Motor neuron (in vitro differentiated cells): ENCODE measurements at regions not wholly inside any gene's neighbourhood (a gene's known extent, or its start where the extent isn't known, plus 50 kb on each side); places are given as distances from the start of the nearest gene placed in this dataset.

Source experiments
- ATAC-seq, 8 experiments: fragments of 200-7000 bp; cut with Tn5 transposase; replicated peaks in 6 of 8; 2 replicates each; pipeline ENCODE4 v1.8.0; 2021; ENCODE audit warnings: mild to moderate bottlenecking in 8 of 8, moderate library complexity in 8 of 8
- H3K27ac ChIP-seq, 2 donors: fragments of 250-450 bp; sonication (Bioruptor Pico); 2 replicates each; pipeline ENCODE4 v1.9.0; 2021; ENCODE audit warnings: antibody characterized with exemption in 2 of 2, mild to moderate bottlenecking in 2 of 2, moderate library complexity in 1 of 2
- H3K4me1 ChIP-seq, 2 donors: fragments of 250-450 bp; sonication (Bioruptor Pico); replicated peaks in 1 of 2; 2 replicates each; pipeline ENCODE4 v1.6.1; 2021; ENCODE audit warnings: antibody characterized with exemption in 2 of 2, mild to moderate bottlenecking in 2 of 2, moderate library complexity in 1 of 2
- H3K4me3 ChIP-seq, 5 donors: fragments of 250-450 bp; sonication (Bioruptor Pico); 2 replicates each; pipeline ENCODE4 v1.9.0; 2021; ENCODE audit warnings: antibody characterized with exemption in 5 of 5, mild to moderate bottlenecking in 5 of 5, moderate library complexity in 4 of 5
- WGBS, 10 experiments: fragments of 450-650 bp; shearing (Covaris generic); methylation state at CpG; one replicate each; pipeline ENCODE4 v1.0.0; 2022; 5-methylcytosine and 5-hydroxymethylcytosine counted together
- in situ Hi-C, 9 experiments: fragments of 400-800 bp; cut with MboI; loops; one replicate each; pipeline ENCODE4 v1.15.0; 2021; ENCODE audit warnings: low sequenced_read_pairs in 9 of 9, low pct_unique_long_range_greater_than_20kb in 2 of 9; ENCODE audit not compliant: unreplicated experiment in 9 of 9

DNA sequence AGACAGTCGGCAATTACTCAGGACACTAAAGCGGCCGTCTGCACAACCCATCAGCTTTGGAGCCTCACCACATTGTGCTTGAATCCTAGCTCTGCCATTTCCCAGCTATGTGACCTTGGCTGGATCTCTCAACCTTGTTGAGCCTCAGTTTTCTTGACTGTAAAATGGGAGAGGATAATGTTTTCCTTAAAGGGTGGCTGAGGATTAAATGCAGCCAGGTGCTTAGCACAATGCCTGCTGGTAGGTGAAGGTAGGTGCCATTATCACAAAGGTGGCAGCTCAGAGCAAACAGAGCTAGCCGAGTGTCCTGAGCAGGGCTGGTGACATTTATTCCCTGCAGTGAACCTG lies 508.5 kb upstream of the ZMIZ1 start:
- in situ Hi-C loops = no loop called here
- Histone ChIP-seq H3K27ac (peak overlapping the region; percentile 65 to 68), H3K4me1 (peaks cover 22 to 33% of the 10 kb centered on the region in 2 donors), H3K4me3 (no peak overlapping the region)
- peak in 1 of 8 experiments; percentile 72 for ATAC-seq
- WGBS, 10 experiments = 43 to 100% (median 80%) methylated on average over 1 to 3 of the region's 4 CpGs; no CpG with 5 or more reads in 5 of the 10 experiments

DNA sequence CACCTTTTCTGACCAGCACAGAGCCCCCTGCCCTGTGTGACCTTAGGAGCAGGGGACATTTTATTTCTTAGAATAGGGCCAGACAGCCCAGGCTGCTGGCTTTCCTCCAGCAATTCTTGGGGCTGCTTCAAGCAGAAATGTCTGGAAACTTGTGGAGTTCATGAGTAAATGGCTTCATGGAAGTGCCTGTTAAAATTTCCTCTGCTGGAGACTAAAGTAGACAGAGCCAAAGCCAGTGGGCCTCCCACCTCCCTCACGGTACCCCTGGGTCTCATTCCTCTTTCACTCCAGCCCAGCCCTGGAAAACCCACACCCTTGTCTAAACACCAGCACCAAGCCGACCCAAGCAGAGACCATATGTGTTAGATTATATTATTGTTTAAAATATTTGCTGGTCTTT lies 505.5 kb upstream of the ZMIZ1 start:
- no peak for ATAC-seq
- no peak overlapping the region for H3K4me3 ChIP-seq
- 0 to 95% (median 30%) methylated on average over 1 to 2 of the region's 2 CpGs; no CpG with 5 or more reads in 5 of the 10 experiments for WGBS, 10 experiments
- in situ Hi-C loops = no loop called here
- peaks cover 43 to 63% of the 10 kb centered on the region in 2 donors for H3K4me1 ChIP-seq
- H3K27ac ChIP-seq = no peak overlapping the region

DNA sequence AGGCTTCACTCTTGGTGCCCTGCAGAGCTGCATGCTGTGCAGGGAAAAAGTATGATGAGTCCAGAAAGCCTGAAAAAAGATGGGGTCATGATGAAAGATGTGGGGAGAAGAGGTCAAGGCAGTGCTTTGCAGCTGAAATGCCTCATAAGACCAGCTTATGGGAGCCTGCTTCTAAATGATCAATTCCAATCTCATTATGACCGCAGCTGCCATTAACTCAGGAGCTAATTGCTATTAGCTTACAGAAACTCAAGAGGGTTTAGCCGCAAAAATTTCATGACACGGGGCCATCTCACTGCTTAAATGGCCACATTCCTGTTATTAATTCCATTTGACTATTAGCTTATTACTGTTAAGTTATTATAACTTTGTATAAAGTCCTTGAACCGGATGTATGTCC lies 502.9 kb upstream of the ZMIZ1 start:
- in situ Hi-C loops = no loop called here
- no peak for ATAC-seq
- 19 to 100% (median 89%) methylated on average over 1 to 4 of the region's 4 CpGs for WGBS, 10 experiments
- Histone ChIP-seq H3K4me1 (peaks cover 37 to 59% of the 10 kb centered on the region in 2 donors), H3K4me3 (no peak overlapping the region), H3K27ac (no peak overlapping the region)

DNA sequence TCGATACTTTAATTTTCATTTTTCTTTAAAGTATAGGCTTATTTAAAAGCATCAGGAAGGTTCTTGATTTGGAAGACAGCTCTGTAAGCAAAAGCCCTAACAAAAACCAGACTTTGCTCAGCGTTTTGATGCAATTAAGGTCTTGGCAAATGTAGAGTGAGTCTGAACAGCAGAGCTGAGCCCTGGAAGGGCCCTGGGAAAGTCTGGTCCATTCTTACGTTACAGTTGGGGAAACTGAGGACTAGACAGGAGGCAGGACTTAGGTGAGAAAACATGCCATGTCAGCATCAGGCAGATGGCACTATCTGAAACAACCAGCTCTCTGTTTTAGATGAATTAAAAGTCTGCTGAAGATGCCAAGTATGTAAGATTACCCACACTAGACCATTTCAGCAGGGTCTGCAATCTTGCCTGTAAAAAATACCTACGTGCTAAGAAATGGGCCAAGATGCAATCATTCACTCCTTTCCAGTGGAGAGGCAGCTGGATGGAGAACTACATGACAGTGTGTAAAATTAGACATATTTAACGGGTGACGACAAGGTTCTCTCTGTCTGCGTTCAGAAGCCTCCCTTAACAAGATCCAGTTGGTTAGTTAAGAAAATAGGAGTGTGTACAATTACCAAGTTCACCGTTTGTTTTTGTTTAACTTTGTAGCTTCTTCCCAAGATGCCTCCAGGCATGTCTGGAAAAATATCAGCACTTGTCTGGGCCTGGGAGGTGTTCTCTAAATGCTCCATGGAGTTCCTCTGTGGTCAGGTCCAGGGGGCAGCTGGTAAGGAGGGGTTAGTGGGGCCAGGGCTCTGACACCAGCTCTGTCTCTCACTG lies 502.3 kb upstream of the ZMIZ1 start:
- no peak overlapping the region for H3K4me3 ChIP-seq
- H3K4me1 ChIP-seq = peaks cover 42 to 60% of the 10 kb centered on the region in 2 donors
- H3K27ac ChIP-seq = no peak overlapping the region
- WGBS, 10 experiments = 17 to 95% (median 69%) methylated on average over 1 to 8 of the region's 8 CpGs
- in situ Hi-C loops = no loop called here
- ATAC-seq = no peak

DNA sequence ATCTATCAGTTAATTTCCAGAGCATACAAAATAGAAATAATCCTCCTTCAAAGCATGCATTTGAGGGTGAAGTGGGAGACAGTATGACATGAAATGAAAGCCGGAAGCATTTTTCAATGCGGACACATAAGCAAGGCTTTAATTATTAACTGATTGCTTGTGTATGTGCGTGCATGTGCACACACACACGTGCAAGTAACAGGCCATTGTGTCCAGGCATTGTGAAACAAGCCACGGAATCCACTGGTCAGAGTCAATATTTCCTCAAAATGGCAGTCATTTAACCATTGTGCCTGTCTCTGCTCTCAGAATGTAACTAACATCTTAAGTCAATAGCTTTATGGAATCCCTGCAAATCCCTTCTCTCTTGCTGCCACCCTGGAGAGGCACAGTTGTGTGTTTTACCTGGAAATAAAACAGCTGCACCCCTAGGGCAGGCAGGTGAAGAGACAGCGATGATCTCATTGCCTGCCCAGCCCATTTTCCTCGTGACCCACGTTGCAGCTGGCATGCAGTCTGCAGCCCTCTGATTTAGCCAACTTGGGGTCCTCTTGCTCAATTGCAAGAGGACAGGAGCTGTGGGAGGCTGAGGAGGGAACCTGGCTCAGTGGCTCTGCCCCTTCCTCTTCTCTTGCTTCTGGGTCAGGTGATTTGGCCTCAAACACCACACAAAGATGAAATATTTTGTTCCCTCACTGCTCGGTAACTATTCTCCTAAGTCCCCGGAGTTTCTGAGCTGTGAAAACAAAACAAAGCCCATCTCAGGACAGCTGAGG lies 500.9 kb upstream of the ZMIZ1 start:
- H3K4me1 ChIP-seq = peaks cover 43 to 57% of the 10 kb centered on the region in 2 donors
- no peak overlapping the region for H3K4me3 ChIP-seq
- peak in 2 of 8 experiments; percentile 26 to 56 for ATAC-seq
- H3K27ac ChIP-seq = no peak overlapping the region
- in situ Hi-C loops = no loop called here
- WGBS, 10 experiments = 43 to 94% (median 69%) methylated on average over 1 to 7 of the region's 10 CpGs

DNA sequence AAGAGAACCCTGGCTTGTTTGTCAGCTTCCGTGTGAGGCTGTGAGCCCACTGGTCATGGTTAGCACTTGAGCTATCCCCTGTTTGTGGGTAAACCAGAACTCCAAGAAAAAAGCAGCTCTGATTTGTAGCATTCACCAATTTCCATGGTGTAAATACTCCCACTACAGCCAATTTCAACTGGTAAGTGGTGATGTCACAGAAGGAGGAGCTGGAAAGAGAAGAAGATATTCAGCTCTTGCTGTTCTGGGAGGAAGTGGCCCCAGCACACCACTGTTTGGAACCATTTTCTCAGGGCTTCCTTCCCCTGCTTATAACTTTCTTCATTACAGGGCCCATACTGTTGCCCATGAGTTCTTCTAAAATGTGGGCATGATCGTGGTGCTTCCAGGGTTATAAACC lies 500.1 kb upstream of the ZMIZ1 start:
- WGBS, 10 experiments = 42 to 100% (median 100%) methylated on average over 1 to 2 of the region's 2 CpGs; no CpG with 5 or more reads in 3 of the 10 experiments
- ATAC-seq = no peak
- Histone ChIP-seq H3K4me3 (no peak overlapping the region), H3K27ac (no peak overlapping the region), H3K4me1 (peaks cover 50 to 64% of the 10 kb centered on the region in 2 donors)
- in situ Hi-C loops = no loop called here

DNA sequence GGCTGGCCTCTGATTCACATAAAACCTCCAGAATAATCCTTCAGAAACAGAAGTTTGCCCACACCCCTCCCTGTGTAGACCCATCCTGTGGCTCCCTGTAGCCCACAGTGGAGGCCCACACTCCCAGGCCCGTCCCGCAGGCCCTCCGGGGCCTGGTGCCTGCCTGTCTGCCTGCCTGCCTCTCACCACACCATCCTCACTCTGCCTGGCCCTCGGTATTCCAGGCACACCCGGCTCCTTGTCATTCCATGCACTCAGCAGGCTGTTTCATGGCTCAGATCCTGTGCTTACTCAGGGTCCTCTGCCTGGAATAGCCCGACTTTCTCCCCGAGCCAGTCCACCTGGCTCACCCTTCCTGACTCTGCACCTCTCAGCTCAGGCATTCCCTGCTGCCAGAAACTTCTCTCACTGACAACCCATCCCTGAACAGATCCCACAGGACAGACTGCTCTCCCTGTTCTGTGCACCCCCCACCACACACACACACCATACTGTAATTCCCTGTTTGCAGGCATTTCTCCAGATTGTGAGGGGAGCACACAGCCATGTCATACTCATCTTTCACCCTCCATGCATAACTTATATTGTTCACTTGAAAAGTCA lies 498.0 kb upstream of the ZMIZ1 start:
- Histone ChIP-seq H3K4me1 (peaks cover 66 to 80% of the 10 kb centered on the region in 2 donors), H3K4me3 (no peak overlapping the region), H3K27ac (no peak overlapping the region)
- in situ Hi-C loops = no loop called here
- WGBS, 10 experiments = 60 to 100% (median 69%) methylated on average over 1 to 3 of the region's 7 CpGs; no CpG with 5 or more reads in 6 of the 10 experiments
- peak in 7 of 8 experiments; percentile 1 to 52 (median 14) for ATAC-seq

DNA sequence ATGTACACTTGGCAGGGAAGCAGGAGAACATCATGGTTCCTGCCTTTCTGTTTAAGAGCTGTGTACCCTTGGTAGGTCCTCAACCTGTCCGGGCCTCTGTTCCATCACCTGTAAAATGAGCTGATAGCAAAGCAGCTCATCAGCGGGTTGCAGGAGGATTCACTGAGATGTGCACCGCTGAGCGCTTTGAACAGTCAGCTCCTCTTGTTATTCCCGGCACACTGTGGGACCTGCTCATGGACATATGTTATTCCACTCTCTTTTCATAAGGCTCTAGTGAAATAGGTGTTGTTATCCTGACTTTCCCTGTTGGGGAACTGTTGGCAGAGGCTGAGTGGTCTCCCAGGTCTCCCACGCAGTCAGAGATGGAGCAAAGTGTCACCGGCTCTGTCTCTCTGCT lies 497.5 kb upstream of the ZMIZ1 start:
- in situ Hi-C loops = no loop called here
- Histone ChIP-seq H3K4me3 (no peak overlapping the region), H3K27ac (no peak overlapping the region), H3K4me1 (peaks cover 67 to 75% of the 10 kb centered on the region in 2 donors)
- 87 to 100% (median 100%) methylated on average over 1 to 4 of the region's 7 CpGs; no CpG with 5 or more reads in 3 of the 10 experiments for WGBS, 10 experiments
- ATAC-seq = no peak

DNA sequence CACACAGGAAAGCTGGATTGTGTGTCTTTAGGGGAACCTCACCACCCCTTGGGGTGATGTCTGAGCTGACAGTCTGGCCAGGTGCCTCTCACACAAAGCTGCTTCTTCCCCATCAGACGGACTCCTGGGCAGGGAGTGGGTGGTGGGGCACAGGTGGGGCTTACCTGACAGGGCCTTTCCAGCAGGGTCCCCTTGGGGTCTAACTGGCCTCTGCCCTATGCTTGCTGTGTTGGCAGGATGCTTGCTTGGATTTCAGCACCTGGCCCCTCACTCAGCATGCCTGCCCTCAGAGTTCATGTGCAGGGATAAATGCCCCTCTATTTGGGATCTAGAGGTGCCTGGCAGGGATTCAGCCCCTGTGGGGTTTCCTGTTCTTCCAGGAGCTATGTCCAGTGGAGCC lies 496.9 kb upstream of the ZMIZ1 start:
- H3K27ac ChIP-seq = no peak overlapping the region
- no peak overlapping the region for H3K4me3 ChIP-seq
- H3K4me1 ChIP-seq = peaks cover 61 to 69% of the 10 kb centered on the region in 2 donors
- in situ Hi-C loops = no loop called here
- 0% methylated on average over 1 of the region's 1 CpG; no CpG with 5 or more reads in 9 of the 10 experiments for WGBS, 10 experiments
- ATAC-seq = no peak

DNA sequence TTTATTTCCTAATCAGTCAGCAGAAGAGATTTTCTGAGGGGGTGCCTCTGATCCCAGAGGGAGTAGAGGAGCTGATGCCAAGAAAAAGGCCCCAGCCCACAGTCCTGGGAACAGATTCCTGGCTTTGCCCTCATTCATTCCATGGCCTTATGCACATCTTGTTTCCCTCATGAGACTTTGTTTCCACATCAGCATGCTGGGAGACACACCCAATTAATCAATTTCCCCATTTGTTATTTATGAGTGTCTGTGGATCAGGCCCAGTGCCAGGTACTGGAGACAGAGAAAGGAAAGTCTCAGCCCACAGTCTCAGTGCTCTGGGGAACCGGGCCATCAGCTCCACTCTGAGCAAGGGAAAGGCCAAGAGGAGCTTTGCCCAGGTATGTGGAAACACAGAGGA lies 496.2 kb upstream of the ZMIZ1 start:
- 78 to 100% (median 80%) methylated on average over 1 of the region's 1 CpG; no CpG with 5 or more reads in 7 of the 10 experiments for WGBS, 10 experiments
- Histone ChIP-seq H3K4me1 (peaks cover 58 to 62% of the 10 kb centered on the region in 2 donors), H3K4me3 (no peak overlapping the region), H3K27ac (peak overlapping the region; percentile 7 to 80)
- in situ Hi-C loops = no loop called here
- peak in 3 of 8 experiments; percentile 59 to 86 (median 79) for ATAC-seq

DNA sequence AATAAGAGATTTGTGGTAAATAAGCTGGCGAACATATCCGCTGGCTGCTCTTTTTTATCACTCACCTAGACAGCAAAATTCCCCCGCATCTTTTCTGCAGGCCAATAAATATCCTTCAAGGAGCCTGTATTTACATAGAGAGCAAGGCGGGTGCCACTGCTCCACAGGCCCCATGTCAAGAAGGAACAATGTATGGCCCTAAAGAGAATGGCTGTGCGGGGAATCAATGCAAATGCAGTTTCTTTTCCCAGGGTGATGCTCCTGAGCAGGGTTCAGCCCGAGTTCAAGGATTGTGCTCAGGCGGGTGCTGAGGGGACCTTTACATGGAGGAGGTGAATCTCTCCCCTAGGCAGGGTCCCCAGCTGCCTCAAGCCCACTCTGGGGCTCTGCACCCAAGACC lies 494.2 kb upstream of the ZMIZ1 start:
- WGBS, 10 experiments = 13 to 100% (median 32%) methylated on average over 1 to 5 of the region's 7 CpGs; no CpG with 5 or more reads in 5 of the 10 experiments
- peaks cover 44 to 50% of the 10 kb centered on the region in 2 donors for H3K4me1 ChIP-seq
- ATAC-seq = peak in 5 of 8 experiments; percentile 81 to 94 (median 93)
- peak overlapping the region; percentile 74 to 80 for H3K27ac ChIP-seq
- in situ Hi-C loops = no loop called here
- H3K4me3 ChIP-seq = no peak overlapping the region

DNA sequence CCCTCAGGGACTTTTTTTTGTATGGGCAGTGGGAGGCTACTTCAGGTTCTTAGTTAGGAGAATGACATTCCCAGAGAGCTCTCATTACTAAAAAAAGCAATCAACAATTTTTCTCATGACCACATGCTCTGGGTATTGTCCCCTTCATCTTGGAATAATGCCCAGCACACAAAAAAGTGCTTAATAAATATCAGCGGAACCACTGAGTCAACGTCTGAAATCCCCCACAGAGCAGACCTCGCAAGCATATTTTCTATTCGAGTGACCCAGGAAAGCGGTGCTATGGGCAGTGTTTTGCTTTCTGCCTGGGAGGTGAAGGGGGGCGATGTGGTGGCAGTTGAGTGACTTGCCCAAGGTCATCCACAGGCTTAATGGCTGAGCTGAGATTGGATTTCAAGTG lies 493.4 kb upstream of the ZMIZ1 start:
- ATAC-seq = peak in 1 of 8 experiments; percentile 16
- WGBS, 10 experiments = 53 to 100% (median 74%) methylated on average over 1 to 4 of the region's 6 CpGs; no CpG with 5 or more reads in 2 of the 10 experiments
- Histone ChIP-seq H3K27ac (peak overlapping the region; percentile 73 to 80), H3K4me1 (peaks cover 47 to 52% of the 10 kb centered on the region in 2 donors), H3K4me3 (no peak overlapping the region)
- in situ Hi-C loops = no loop called here

DNA sequence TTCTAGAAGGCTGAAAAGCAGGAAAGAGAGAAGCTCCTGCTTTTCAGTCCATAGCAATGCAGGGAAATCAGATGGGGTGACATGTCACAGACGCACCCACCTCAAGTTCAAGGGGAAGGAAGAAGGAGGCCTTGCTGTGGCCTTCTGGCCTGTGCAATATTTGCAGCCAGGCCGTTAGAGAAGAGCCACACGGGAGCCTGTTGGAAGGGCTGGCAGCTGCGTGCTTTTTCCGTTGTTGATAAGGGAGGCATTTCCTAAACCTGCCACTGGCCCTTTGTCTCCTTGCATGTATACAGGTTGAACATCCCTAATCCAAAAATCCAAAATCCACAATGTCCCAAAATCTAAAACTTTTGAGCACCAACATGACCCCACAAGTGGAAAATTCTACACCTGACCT lies 492.5 kb upstream of the ZMIZ1 start:
- Histone ChIP-seq H3K4me1 (peaks cover 40 to 46% of the 10 kb centered on the region in 2 donors), H3K27ac (no peak overlapping the region), H3K4me3 (no peak overlapping the region)
- ATAC-seq = no peak
- WGBS, 10 experiments = 74 to 100% (median 93%) methylated on average over 1 to 5 of the region's 5 CpGs; no CpG with 5 or more reads in 5 of the 10 experiments
- in situ Hi-C loops = no loop called here
